ENCODE measurements at regions not wholly inside any gene's neighbourhood (a gene's known extent, or its start where the extent isn't known, plus 50 kb on each side); places are given as distances from the start of the nearest gene placed in this dataset.
A peak's percentile ranks its signal among the peaks of the same experiment; 100 is the strongest.

GRCh38 chr1:94600556-94600955 lies 59.0 kb upstream of the F3 start:
- no peak overlapping the region for H3K4me3 ChIP-seq
- TF ChIP-seq, protein P1, sequence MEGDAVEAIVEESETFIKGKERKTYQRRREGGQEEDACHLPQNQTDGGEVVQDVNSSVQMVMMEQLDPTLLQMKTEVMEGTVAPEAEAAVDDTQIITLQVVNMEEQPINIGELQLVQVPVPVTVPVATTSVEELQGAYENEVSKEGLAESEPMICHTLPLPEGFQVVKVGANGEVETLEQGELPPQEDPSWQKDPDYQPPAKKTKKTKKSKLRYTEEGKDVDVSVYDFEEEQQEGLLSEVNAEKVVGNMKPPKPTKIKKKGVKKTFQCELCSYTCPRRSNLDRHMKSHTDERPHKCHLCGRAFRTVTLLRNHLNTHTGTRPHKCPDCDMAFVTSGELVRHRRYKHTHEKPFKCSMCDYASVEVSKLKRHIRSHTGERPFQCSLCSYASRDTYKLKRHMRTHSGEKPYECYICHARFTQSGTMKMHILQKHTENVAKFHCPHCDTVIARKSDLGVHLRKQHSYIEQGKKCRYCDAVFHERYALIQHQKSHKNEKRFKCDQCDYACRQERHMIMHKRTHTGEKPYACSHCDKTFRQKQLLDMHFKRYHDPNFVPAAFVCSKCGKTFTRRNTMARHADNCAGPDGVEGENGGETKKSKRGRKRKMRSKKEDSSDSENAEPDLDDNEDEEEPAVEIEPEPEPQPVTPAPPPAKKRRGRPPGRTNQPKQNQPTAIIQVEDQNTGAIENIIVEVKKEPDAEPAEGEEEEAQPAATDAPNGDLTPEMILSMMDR (IDR thresholded peaks at IDR 0.05), result no peak
- H3K9ac ChIP-seq (ENCODE audit: low read depth in 2 of 2, low read length in 2 of 2), result no peak overlapping the region
- H3K27me3 ChIP-seq, result no peaks in the 10 kb centered on the region
- no peaks in the 10 kb centered on the region for H3K36me3 ChIP-seq
- intact Hi-C loops (cut with DNase I), result loop anchor here (10.0 kb wide), 1 partner anchor 194 kb away; no protein-coding TSS in a partner anchor
- H3K9me3 ChIP-seq, result no peaks in the 10 kb centered on the region
- DNase-seq, result peak; percentile 16
- no peak overlapping the region for H3K27ac ChIP-seq
- peaks cover 7% of the 10 kb centered on the region for H3K4me1 ChIP-seq

- no peaks in the 10 kb centered on the region for H3K36me3 ChIP-seq
- no peaks in the 10 kb centered on the region for H3K9me3 ChIP-seq
- no peak overlapping the region for H3K9ac ChIP-seq (ENCODE audit: low read depth in 2 of 2, low read length in 2 of 2)
- H3K27me3 ChIP-seq, result no peaks in the 10 kb centered on the region
- H3K27ac ChIP-seq, result no peak overlapping the region
- H3K4me3 ChIP-seq, result no peak overlapping the region
- peak; percentile 18 for DNase-seq
- intact Hi-C loops (cut with DNase I), result no loop called here
- H3K4me1 ChIP-seq, result peaks cover 7% of the 10 kb centered on the region
- TF ChIP-seq, protein P1 (IDR thresholded peaks at IDR 0.05), result peak; percentile 38
Observed at GRCh38 chr1:94599095-94599813, 57.7 kb upstream of the F3 start.

- Histone ChIP-seq H3K27ac (no peak overlapping the region), H3K9me3 (no peaks in the 10 kb centered on the region), H3K36me3 (no peaks in the 10 kb centered on the region), H3K27me3 (no peaks in the 10 kb centered on the region), H3K9ac (ENCODE audit: low read depth in 2 of 2, low read length in 2 of 2) (no peak overlapping the region), H3K4me3 (no peak overlapping the region), H3K4me1 (peaks cover 3% of the 10 kb centered on the region)
- intact Hi-C loops (cut with DNase I), result no loop called here
- DNase-seq, result no peak
- TF ChIP-seq, protein P1 (IDR thresholded peaks at IDR 0.05), result no peak
Observed at GRCh38 chr1:94597701-94598100, 56.1 kb upstream of the F3 start.

- Histone ChIP-seq H3K27ac (no peak overlapping the region), H3K27me3 (no peaks in the 10 kb centered on the region), H3K4me1 (no peaks in the 10 kb centered on the region), H3K9me3 (no peaks in the 10 kb centered on the region), H3K4me3 (no peak overlapping the region), H3K36me3 (no peaks in the 10 kb centered on the region), H3K9ac (ENCODE audit: low read depth in 2 of 2, low read length in 2 of 2) (no peak overlapping the region)
- no peak for DNase-seq
- intact Hi-C loops (cut with DNase I), result no loop called here
- TF ChIP-seq, protein P1 (IDR thresholded peaks at IDR 0.05), result no peak
Observed at GRCh38 chr1:94596260-94596659, 54.7 kb upstream of the F3 start.

- intact Hi-C loops (cut with DNase I), result no loop called here
Observed at GRCh38 chr1:94595658-94596057, 54.1 kb upstream of the F3 start.

More at GRCh38 chr1:94595658-94596057, 54.1 kb upstream of the F3 start:
- Histone ChIP-seq H3K4me1 (no peaks in the 10 kb centered on the region), H3K27ac (no peak overlapping the region), H3K4me3 (no peak overlapping the region), H3K9me3 (no peaks in the 10 kb centered on the region), H3K9ac (ENCODE audit: low read depth in 2 of 2, low read length in 2 of 2) (no peak overlapping the region), H3K36me3 (no peaks in the 10 kb centered on the region), H3K27me3 (no peaks in the 10 kb centered on the region)
- TF ChIP-seq, protein P1 (IDR thresholded peaks at IDR 0.05), result no peak
- no peak for DNase-seq

All from colonic mucosa (tissue), 4 donors.